Loucy (cell line): ENCODE measurements at regions not wholly inside any gene's neighbourhood (a gene's known extent, or its start where the extent isn't known, plus 50 kb on each side); places are given as distances from the start of the nearest gene placed in this dataset.

Experiments
- H2AFZ ChIP-seq: fragments of 200-600 bp; sonication (generic); 2 replicates; pipeline ENCODE4 v1.6.0; 2016; ENCODE audit warnings: antibody characterized with exemption, mild to moderate bottlenecking, low read length, moderate library complexity
- H3F3A ChIP-seq: fragments of 200-600 bp; 2 replicates; pipeline ENCODE4 v1.6.0; 2016; ENCODE audit warnings: antibody characterized with exemption, low read depth, mild to moderate bottlenecking
- H3K27me3 ChIP-seq: fragments of 200-600 bp; sonication (generic); 2 replicates; pipeline ENCODE4 v1.6.1; 2014; ENCODE audit warnings: low read length, mild to moderate bottlenecking; ENCODE audit not compliant: insufficient read depth, poor library complexity, severe bottlenecking
- H3K36me3 ChIP-seq: fragments of 200-600 bp; sonication (generic); 2 replicates; pipeline ENCODE4 v1.6.1; 2016; ENCODE audit warnings: low read length; ENCODE audit not compliant: insufficient read depth
- H3K4me1 ChIP-seq: fragments of 200-600 bp; sonication (generic); 2 replicates; pipeline ENCODE4 v1.5.1; 2014; ENCODE audit warnings: low read length, mild to moderate bottlenecking; ENCODE audit not compliant: insufficient read depth, poor library complexity, severe bottlenecking
- H3K4me2 ChIP-seq: fragments of 200-600 bp; sonication (generic); 2 replicates; pipeline ENCODE4 v1.6.0; 2014; ENCODE audit warnings: antibody characterized with exemption, low read length, low read depth, mild to moderate bottlenecking; ENCODE audit not compliant: poor library complexity, severe bottlenecking
- H3K4me3 ChIP-seq: fragments of 200-600 bp; sonication (generic); 2 replicates; pipeline ENCODE4 v1.5.1; 2014; ENCODE audit warnings: low read length, mild to moderate bottlenecking, mixed read lengths; ENCODE audit not compliant: poor library complexity, severe bottlenecking
- H3K79me2 ChIP-seq: fragments of 200-600 bp; sonication (generic); 2 replicates; pipeline ENCODE4 v1.6.1; 2014; ENCODE audit warnings: low read length; ENCODE audit not compliant: insufficient read depth
- H3K9ac ChIP-seq: fragments of 200-600 bp; sonication (generic); 2 replicates; pipeline ENCODE4 v1.6.0; 2014; ENCODE audit warnings: mild to moderate bottlenecking, low read depth, low read length, moderate library complexity; ENCODE audit not compliant: poor library complexity, severe bottlenecking
- H3K9me2 ChIP-seq: fragments of 200-600 bp; sonication (generic); replicated peaks from 2 replicates; pipeline ENCODE4 v1.6.1; 2016; ENCODE audit warnings: low read depth, low read length, mixed read lengths
- H3K9me3 ChIP-seq: fragments of 200-600 bp; sonication (generic); 2 replicates; pipeline ENCODE4 v1.6.1; 2014; ENCODE audit warnings: mild to moderate bottlenecking, antibody characterized with exemption, low read length, low read depth; ENCODE audit not compliant: insufficient read depth
- H4K20me1 ChIP-seq: fragments of 200-600 bp; sonication (generic); 2 replicates; pipeline ENCODE4 v1.6.0; 2014; ENCODE audit warnings: antibody characterized with exemption, low read length, mild to moderate bottlenecking; ENCODE audit not compliant: insufficient read depth, poor library complexity, severe bottlenecking
- EZH2phosphoT487 ChIP-seq: fragments of 200-600 bp; IDR thresholded peaks from 2 replicates; pipeline ENCODE4 v1.6.1; 2018; ENCODE audit warnings: antibody characterized with exemption, mild to moderate bottlenecking, moderate library complexity, borderline replicate concordance
- TF ChIP-seq, protein P1 (sequence below): fragments of 200-600 bp; sonication (generic); conservative IDR thresholded peaks from 2 replicates; pipeline ENCODE4 v1.5.1; 2014; ENCODE audit warnings: mild to moderate bottlenecking, antibody characterized with exemption, low read length

DNA sequence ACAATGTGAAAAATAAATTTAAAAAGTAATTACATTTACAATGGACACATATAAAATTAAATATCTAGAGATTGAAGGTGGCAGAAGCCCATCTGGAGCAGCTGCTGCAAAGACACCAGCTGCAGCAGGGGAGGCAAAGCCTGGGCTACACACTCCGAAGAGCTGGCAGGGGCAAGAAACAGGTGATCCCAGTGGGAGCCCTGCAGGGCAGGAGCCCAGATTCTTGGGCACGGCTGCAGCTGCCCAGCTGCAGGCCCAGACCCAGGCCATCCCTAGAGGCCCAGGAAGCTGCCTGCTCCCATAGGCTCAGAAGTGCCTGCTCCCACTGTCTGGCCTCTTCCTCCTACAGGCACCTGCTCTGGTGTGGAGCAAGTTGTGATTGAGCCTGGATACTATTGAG, 1547.9 kb upstream of the SPRY2 start:
- no peak for TF ChIP-seq EZH2phosphoT487
- TF ChIP-seq, protein P1, sequence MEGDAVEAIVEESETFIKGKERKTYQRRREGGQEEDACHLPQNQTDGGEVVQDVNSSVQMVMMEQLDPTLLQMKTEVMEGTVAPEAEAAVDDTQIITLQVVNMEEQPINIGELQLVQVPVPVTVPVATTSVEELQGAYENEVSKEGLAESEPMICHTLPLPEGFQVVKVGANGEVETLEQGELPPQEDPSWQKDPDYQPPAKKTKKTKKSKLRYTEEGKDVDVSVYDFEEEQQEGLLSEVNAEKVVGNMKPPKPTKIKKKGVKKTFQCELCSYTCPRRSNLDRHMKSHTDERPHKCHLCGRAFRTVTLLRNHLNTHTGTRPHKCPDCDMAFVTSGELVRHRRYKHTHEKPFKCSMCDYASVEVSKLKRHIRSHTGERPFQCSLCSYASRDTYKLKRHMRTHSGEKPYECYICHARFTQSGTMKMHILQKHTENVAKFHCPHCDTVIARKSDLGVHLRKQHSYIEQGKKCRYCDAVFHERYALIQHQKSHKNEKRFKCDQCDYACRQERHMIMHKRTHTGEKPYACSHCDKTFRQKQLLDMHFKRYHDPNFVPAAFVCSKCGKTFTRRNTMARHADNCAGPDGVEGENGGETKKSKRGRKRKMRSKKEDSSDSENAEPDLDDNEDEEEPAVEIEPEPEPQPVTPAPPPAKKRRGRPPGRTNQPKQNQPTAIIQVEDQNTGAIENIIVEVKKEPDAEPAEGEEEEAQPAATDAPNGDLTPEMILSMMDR: no peak
- H3K9me3 ChIP-seq: no peaks in the 10 kb centered on the region
- H3K4me3 ChIP-seq: no peak overlapping the region
- H3K79me2 ChIP-seq: no peaks in the 10 kb centered on the region
- no peaks in the 10 kb centered on the region for H3K4me1 ChIP-seq
- H3K27me3 ChIP-seq: no peaks in the 10 kb centered on the region
- H3K4me2 ChIP-seq: no peak overlapping the region
- no peaks in the 10 kb centered on the region for H4K20me1 ChIP-seq
- no peaks in the 10 kb centered on the region for H3K9me2 ChIP-seq
- no peak overlapping the region for H2AFZ ChIP-seq
- no peak overlapping the region for H3K9ac ChIP-seq
- no peaks in the 10 kb centered on the region for H3K36me3 ChIP-seq
- H3F3A ChIP-seq: no peaks in the 10 kb centered on the region

DNA sequence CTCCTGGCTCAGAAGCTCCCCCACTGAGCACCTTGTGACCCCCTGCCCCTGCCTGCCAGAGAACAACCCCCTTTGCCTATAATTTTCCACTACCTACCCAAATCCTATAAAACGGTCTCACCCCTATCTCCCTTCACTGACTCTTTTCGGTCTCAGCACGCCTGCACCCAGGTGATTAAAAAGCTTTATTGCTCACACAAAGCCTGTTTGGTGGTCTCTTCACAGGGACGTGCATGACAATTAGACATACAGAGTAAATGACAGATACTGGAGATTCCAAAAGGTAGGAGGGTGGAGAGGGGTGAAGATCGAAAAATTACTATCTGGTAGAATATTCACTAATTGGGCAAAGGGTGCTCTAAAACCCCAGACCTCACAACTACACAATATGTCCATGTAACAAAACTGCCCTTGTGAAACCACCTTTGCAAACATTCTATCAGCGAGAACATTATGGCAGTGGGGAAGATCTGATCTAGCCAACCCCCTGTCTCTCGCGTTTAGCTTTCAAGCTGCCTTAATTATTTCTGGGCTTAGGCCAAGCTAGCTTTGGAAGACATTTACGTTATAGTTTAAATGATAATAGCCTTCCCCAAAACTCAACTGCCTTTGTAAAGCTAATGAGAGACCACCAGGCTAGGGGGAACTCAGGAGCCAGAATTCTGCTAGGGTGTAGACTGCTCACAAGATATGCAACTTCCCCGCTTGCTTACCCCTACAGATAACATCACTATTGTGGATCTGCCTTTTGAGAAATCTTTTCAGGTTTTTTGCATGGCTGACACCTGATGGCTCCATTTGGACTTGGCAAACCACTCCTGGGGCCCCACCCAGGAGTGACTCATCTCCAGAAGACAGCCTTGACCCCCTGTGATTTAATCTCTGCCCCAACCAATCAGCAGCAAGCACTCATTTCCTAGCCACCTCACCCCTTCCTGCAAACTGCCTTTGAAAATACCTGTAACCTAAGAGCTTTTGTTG, 1534.0 kb upstream of the SPRY2 start:
- Histone ChIP-seq H2AFZ (no peak overlapping the region), H3K4me1 (no peaks in the 10 kb centered on the region), H3K9me2 (no peaks in the 10 kb centered on the region), H3K4me3 (no peak overlapping the region), H4K20me1 (no peaks in the 10 kb centered on the region), H3K4me2 (no peak overlapping the region), H3K27me3 (no peaks in the 10 kb centered on the region), H3F3A (no peaks in the 10 kb centered on the region), H3K79me2 (no peaks in the 10 kb centered on the region), H3K9ac (no peak overlapping the region), H3K36me3 (no peaks in the 10 kb centered on the region), H3K9me3 (no peaks in the 10 kb centered on the region)
- TF ChIP-seq, protein P1: no peak
- no peak for TF ChIP-seq EZH2phosphoT487

DNA sequence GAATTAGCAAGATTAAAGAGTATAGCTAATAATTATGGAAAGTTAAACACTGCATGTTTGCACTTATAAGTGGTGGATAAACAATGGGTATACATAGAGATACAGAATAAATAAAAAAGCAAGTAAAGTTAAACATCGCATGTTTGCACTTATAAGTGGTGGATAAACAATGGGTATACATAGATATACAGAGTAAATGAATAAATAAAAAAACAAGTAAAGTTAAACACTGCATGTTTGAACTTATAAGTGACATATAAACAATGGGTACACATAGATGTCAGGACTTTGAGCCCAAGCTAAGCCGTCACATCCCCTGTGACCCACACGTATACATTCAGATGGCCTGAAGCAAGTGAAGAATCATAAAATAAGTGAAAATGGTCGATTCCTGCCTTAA, 1533.3 kb upstream of the SPRY2 start:
- Histone ChIP-seq H3K9me3 (no peaks in the 10 kb centered on the region), H2AFZ (no peak overlapping the region), H3K27me3 (no peaks in the 10 kb centered on the region), H3K36me3 (no peaks in the 10 kb centered on the region), H3K79me2 (no peaks in the 10 kb centered on the region), H3K9me2 (no peaks in the 10 kb centered on the region), H3F3A (no peaks in the 10 kb centered on the region), H3K9ac (no peak overlapping the region), H3K4me2 (no peak overlapping the region), H3K4me3 (no peak overlapping the region), H4K20me1 (no peaks in the 10 kb centered on the region), H3K4me1 (no peaks in the 10 kb centered on the region)
- TF ChIP-seq, protein P1: no peak
- no peak for TF ChIP-seq EZH2phosphoT487
